HL-60/S4 treated with phorbol 12-myristate 13-acetate at 8.2 ng/mL for 4 days and 3 days (cell line): ENCODE measurements at regions not wholly inside any gene's neighbourhood (a gene's known extent, or its start where the extent isn't known, plus 50 kb on each side); places are given as distances from the start of the nearest gene placed in this dataset.

Source experiments
- in situ Hi-C: fragments of 300-500 bp; cut with MboI; formaldehyde crosslinking; loops from 2 replicates; pipeline ENCODE4 v1.15.0; 2022; ENCODE audit warnings: low sequenced_read_pairs

GRCh38 chr13:84279166-84279565 is 396.9 kb upstream of the SLITRK1 start:
- in situ Hi-C loops: no loop called here

GRCh38 chr13:84272877-84273562 is 390.7 kb upstream of the SLITRK1 start:
- in situ Hi-C loops: no loop called here

- in situ Hi-C loops: no loop called here
Observed at GRCh38 chr13:84265257-84265764, 383.0 kb upstream of the SLITRK1 start.

GRCh38 chr13:84263354-84264069 is 381.2 kb upstream of the SLITRK1 start:
- in situ Hi-C loops: no loop called here

GRCh38 chr13:84255226-84255797 is 373.0 kb upstream of the SLITRK1 start:
- in situ Hi-C loops: no loop called here

- in situ Hi-C loops: no loop called here
Observed at GRCh38 chr13:84249463-84249862, 367.2 kb upstream of the SLITRK1 start.

GRCh38 chr13:84243340-84243739 is 361.1 kb upstream of the SLITRK1 start:
- in situ Hi-C loops: no loop called here

GRCh38 chr13:84239032-84239431 is 356.8 kb upstream of the SLITRK1 start:
- in situ Hi-C loops: no loop called here

- in situ Hi-C loops: no loop called here
Observed at GRCh38 chr13:84238381-84238780, 356.1 kb upstream of the SLITRK1 start.

GRCh38 chr13:84237143-84237542 is 354.9 kb upstream of the SLITRK1 start:
- in situ Hi-C loops: no loop called here

GRCh38 chr13:84234416-84234815 is 352.1 kb upstream of the SLITRK1 start:
- in situ Hi-C loops: no loop called here

- in situ Hi-C loops: no loop called here
Observed at GRCh38 chr13:84230568-84230967, 348.3 kb upstream of the SLITRK1 start.

- in situ Hi-C loops: no loop called here
Observed at GRCh38 chr13:84211048-84211447, 328.8 kb upstream of the SLITRK1 start.

- in situ Hi-C loops: no loop called here
Observed at GRCh38 chr13:84208246-84208910, 326.1 kb upstream of the SLITRK1 start.

GRCh38 chr13:84207509-84207908 is 325.2 kb upstream of the SLITRK1 start:
- in situ Hi-C loops: no loop called here

GRCh38 chr13:84200971-84201370 is 318.7 kb upstream of the SLITRK1 start:
- in situ Hi-C loops: no loop called here

GRCh38 chr13:84192125-84192524 is 309.9 kb upstream of the SLITRK1 start:
- in situ Hi-C loops: no loop called here

GRCh38 chr13:84191139-84191538 is 308.9 kb upstream of the SLITRK1 start:
- in situ Hi-C loops: no loop called here

- in situ Hi-C loops: no loop called here
Observed at GRCh38 chr13:84187626-84188025, 305.4 kb upstream of the SLITRK1 start.

GRCh38 chr13:84139561-84140158 is 257.4 kb upstream of the SLITRK1 start:
- in situ Hi-C loops: no loop called here

GRCh38 chr13:84137292-84137691 is 255.0 kb upstream of the SLITRK1 start:
- in situ Hi-C loops: no loop called here
